ENCODE measurements at regions not wholly inside any gene's neighbourhood (a gene's known extent, or its start where the extent isn't known, plus 50 kb on each side); places are given as distances from the start of the nearest gene placed in this dataset.
"Not testable (repeated sequence)": the region's sequence is repeated elsewhere in the genome, so short reads cannot be mapped to it uniquely, and the experiment has no call there.

DNA sequence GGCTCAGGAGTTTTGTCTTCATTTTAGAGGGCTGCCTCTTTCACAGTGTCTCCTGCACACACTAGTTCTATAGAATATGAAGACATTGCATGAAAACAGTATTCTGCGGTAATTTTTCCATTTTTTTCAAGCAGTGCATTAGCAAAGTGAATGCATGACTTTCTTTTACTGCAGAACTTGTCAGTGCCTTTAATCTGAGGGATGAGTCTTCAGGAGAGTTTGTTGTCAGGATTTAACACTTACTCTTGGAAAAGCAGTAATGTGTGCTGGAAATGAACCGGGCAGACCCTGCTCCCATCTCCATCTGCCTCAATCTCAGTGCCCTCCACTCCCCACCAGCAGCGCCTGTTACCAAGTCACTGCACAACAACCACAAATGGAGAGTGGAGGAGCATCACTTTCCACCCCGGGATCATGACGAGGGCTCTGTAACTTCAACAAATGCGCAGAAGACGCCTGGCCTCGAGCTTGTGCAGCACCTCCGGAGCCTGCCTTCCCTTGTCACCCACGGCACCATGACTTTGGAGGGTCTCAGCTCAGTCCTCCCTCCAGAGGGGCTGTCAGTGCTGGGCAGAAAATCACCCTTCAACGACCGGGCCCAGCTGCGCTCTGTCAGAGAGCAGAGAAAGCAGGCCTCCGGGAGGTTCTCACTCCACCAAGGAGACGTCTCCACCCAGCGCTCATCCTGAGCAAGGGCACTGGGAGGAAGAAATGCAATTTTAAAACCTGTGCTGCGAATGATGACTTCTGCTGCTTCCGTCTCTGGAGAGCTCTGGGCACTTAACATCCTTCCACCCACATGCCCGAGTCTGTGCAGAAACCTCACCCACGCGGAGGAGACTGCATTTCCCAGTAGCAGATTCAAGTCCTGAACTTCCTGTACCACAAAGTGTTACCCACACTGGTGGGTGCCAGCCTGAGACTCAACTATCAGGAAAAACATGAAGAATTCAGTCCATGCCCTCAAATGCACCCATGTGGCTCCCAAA lies 255.7 kb downstream of the ADGRD1 start:
- DNase-seq (ENCODE audit: extremely low spot score) = no peak
- CTCF ChIA-PET = no interaction called here
- POLR2A ChIA-PET = no interaction called here
- TF ChIP-seq, protein P1, sequence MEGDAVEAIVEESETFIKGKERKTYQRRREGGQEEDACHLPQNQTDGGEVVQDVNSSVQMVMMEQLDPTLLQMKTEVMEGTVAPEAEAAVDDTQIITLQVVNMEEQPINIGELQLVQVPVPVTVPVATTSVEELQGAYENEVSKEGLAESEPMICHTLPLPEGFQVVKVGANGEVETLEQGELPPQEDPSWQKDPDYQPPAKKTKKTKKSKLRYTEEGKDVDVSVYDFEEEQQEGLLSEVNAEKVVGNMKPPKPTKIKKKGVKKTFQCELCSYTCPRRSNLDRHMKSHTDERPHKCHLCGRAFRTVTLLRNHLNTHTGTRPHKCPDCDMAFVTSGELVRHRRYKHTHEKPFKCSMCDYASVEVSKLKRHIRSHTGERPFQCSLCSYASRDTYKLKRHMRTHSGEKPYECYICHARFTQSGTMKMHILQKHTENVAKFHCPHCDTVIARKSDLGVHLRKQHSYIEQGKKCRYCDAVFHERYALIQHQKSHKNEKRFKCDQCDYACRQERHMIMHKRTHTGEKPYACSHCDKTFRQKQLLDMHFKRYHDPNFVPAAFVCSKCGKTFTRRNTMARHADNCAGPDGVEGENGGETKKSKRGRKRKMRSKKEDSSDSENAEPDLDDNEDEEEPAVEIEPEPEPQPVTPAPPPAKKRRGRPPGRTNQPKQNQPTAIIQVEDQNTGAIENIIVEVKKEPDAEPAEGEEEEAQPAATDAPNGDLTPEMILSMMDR (IDR thresholded peaks at IDR 0.05; ENCODE audit: control extremely low read depth, extremely low read depth, low read depth, missing control alignments) = no peak

DNA sequence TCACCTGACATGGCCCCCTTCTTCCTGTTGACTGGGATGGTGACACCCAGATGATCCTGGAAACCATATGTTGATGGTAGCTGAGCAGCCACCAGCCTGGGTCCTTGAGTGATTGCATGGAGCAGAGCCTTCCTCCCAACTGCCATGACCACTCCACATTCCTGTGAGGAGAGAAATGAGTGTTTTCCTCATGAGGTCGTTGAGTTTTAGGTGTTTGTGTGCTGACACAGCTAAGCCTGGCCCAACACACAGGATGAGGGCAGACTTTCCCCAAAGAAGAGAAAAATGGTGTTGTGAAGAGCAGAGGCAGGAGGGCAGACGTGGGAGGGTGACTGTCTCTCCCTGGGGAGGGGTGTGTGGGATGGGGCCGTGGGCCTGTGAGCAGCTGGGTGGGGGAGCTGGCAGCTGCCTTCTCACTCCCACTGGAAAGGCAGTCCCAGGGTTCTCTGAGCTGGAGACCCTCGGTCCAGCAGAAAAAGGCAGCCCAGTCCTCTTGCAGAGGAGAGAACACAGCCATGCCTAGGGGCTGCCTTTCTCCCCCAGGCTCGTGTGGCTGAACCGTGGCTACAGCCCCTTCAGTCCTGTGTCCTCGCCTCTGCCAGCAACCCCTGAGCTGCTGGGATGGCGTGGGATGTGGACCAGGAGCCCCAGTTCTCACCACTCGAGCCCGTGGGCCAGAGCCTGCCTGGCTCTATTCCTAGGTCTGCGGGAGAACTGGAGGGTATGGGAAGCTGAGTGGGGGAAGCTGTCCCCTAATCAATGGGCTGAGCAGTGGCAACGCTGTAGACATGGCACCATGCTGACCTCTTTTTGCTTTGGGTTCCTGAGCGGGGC lies 257.0 kb downstream of the ADGRD1 start:
- ChIA-PET CTCF (no interaction called here), POLR2A (no interaction called here)
- TF ChIP-seq, protein P1 (IDR thresholded peaks at IDR 0.05; ENCODE audit: control extremely low read depth, extremely low read depth, low read depth, missing control alignments) = no peak
- no peak for DNase-seq (ENCODE audit: extremely low spot score)

- CTCF ChIA-PET = no interaction called here
- POLR2A ChIA-PET = no interaction called here
- TF ChIP-seq, protein P1 (IDR thresholded peaks at IDR 0.05; ENCODE audit: control extremely low read depth, extremely low read depth, low read depth, missing control alignments) = no peak
- DNase-seq (ENCODE audit: extremely low spot score) = no peak
Observed at GRCh38 chr12:131211340-131211938, 257.7 kb downstream of the ADGRD1 start.

DNA sequence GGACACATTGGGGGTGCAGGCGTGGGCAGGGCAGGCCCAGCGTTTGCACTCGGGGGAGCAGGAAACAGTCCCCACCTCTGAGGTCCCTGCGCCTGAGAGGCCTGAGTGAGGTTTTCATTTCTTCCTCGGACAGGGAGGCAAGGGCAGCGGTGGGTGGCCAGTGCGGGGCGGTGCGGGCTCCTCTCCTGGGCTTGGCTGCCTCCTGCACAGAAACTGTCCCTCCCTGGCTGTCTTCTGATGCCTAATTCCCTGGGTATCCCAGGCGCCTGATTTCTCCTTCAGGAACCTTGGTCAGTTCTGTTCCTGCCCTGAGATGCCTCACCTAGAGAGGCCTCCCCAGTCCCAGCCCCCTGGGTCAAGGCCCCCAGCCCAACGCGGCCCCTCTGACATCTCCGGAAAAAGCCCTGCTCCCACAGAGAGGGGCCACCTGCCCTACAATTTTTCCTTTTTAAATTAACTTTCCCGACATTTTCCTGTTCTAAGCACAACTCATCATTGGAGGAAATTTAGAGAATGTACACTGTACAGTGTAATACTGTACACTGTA lies 260.3 kb downstream of the ADGRD1 start:
- ChIA-PET POLR2A (no interaction called here), CTCF (no interaction called here)
- DNase-seq (ENCODE audit: extremely low spot score) = no peak
- TF ChIP-seq, protein P1 (IDR thresholded peaks at IDR 0.05; ENCODE audit: control extremely low read depth, extremely low read depth, low read depth, missing control alignments) = no peak

GRCh38 chr12:131214936-131215335 lies 261.2 kb downstream of the ADGRD1 start:
- CTCF ChIA-PET; POLR2A ChIA-PET; DNase-seq (ENCODE audit: extremely low spot score): not testable (repeated sequence)

DNA sequence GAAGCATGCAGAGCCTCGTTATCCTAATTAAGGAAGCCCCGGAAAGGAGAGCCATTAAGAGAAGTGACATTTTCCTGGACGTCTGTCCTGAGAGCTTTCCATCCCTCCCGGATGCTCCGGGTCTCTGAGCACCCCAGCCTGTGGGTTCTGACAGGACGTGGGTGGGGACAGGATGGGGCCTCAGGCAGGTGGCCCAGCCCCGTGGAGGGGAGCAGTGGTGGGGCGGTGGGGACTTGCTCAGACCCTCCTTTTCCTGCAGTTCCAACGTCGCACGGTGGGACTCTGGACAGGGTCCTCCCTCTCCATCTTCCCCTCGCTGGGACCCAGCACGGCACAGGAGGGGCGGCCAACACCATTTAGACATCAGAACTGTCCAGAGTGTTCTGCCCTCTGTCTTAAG lies 262.9 kb downstream of the ADGRD1 start:
- DNase-seq (ENCODE audit: extremely low spot score); CTCF ChIA-PET; POLR2A ChIA-PET: not testable (repeated sequence)

DNA sequence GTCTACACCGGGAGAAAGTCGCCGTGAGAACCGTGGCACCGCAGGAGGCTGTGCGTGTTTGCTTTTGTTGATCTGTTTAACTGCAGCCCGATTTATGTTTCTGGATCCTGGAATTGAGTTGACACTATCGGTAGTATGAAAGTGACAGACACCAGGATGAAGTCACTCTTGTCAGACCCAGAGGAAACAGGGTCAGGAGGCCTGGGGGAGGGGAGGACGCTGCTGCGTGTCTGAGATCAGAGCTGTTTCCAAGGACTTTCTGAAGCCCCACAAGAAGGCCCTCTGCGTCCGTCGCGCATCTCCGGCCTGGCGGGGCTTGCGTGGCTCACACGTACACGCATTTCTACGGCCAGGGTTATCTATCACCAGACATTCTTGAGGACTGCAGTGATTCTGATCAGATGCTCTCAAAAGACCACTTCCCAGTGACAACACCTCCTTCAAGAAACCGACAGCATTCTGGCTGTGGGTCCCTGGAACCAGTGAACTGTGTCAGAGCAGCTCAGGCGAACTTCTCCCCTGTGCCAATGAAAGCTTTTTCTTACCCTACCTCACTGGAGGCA lies 263.4 kb downstream of the ADGRD1 start:
- ChIA-PET CTCF (no interaction called here), POLR2A (no interaction called here)
- TF ChIP-seq, protein P1 (IDR thresholded peaks at IDR 0.05; ENCODE audit: control extremely low read depth, extremely low read depth, low read depth, missing control alignments) = no peak
- DNase-seq (ENCODE audit: extremely low spot score) = no peak

Measured in GM10248 (cell line).